H1 (cell line): ENCODE measurements at regions not wholly inside any gene's neighbourhood (a gene's known extent, or its start where the extent isn't known, plus 50 kb on each side); places are given as distances from the start of the nearest gene placed in this dataset.

Experiments used
- CTCF ChIP-seq, 3 experiments: IDR thresholded peaks; 1 replicate in 2 of 3; 2 replicates in 1 of 3; pipeline versions ENCODE4 v1.5.1 to v1.6.1; 2011; ENCODE audit warnings: low read length in 3 of 3, mild to moderate bottlenecking in 3 of 3, inconsistent platforms in 2 of 3, low read depth in 1 of 3, moderate library complexity in 1 of 3; ENCODE audit not compliant: insufficient read depth in 1 of 3; ENCODE audit errors: control extremely low read depth in 1 of 3
- EZH2 ChIP-seq: fragments of 200-600 bp; sonication (generic); IDR thresholded peaks from 2 replicates; pipeline ENCODE4 v1.7.1; 2012; ENCODE audit warnings: low read depth, mild to moderate bottlenecking, moderate library complexity, low read length, inconsistent platforms; ENCODE audit not compliant: severe bottlenecking
- NRF1 ChIP-seq: IDR thresholded peaks from 2 replicates; pipeline ENCODE4 v1.6.1; 2011; ENCODE audit warnings: mild to moderate bottlenecking, low read depth, low read length, improper control_type of control experiment
- SP1 ChIP-seq: IDR thresholded peaks from 2 replicates; pipeline ENCODE4 v1.6.1; 2011; ENCODE audit warnings: low read depth, low read length
- TAF1 ChIP-seq: IDR thresholded peaks from 2 replicates; pipeline ENCODE4 v1.6.1; 2011; ENCODE audit warnings: mild to moderate bottlenecking, low read depth, low read length

- no peak for TF ChIP-seq NRF1
- TF ChIP-seq SP1: no peak
- TF ChIP-seq CTCF (IDR thresholded peaks at IDR 0.05; ENCODE audit: control extremely low read depth in 1 of 3, insufficient read depth in 1 of 3, low read depth in 1 of 3, low read length in 3 of 3): no peak
- no peak for TF ChIP-seq TAF1
- TF ChIP-seq EZH2: no peak
These were observed 129.3 kb downstream of the NUP35 start for GRCh38 chr2:183253441-183254130.
